GM18867 (cell line): ENCODE measurements at regions not wholly inside any gene's neighbourhood (a gene's known extent, or its start where the extent isn't known, plus 50 kb on each side); places are given as distances from the start of the nearest gene placed in this dataset.
"Not testable (repeated sequence)": the region's sequence is repeated elsewhere in the genome, so short reads cannot be mapped to it uniquely, and the experiment has no call there.

Source experiments
- ATAC-seq: cut with Tn5 transposase; IDR thresholded peaks from one replicate; pipeline ENCODE4 v1.9.1; 2021; ENCODE audit warnings: mild to moderate bottlenecking, moderate library complexity; ENCODE audit not compliant: unreplicated experiment

DNA sequence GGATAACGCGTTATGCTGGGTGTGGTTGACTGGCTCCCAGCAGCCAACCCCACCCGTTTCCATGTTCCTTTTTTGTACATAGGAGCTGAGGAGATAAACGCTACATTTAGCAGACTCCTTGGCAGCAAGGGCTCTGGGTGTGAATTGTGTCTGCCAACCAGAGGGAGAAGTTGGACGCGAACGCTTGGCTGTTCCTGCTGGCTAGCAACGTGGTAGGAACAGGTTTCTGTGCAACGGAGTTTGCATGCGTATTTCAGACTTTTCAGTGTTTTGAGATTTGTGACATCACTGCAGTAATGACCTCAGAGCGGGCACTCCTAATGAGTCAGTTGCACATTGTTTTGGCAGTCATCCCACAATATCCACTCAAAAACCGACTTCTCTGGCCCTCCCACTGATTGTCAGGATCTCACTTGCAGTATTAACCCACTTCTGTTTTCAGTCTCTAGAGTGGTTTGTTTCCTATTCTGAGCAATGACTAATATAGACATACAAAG is 98.7 kb upstream of the RGS1 start:
- peak; percentile 89 for ATAC-seq

GRCh38 chr1:192477630-192478029 is 97.9 kb upstream of the RGS1 start:
- peak; percentile 61 for ATAC-seq

- no peak for ATAC-seq
Observed at GRCh38 chr1:192485692-192486436, 89.7 kb upstream of the RGS1 start.

DNA sequence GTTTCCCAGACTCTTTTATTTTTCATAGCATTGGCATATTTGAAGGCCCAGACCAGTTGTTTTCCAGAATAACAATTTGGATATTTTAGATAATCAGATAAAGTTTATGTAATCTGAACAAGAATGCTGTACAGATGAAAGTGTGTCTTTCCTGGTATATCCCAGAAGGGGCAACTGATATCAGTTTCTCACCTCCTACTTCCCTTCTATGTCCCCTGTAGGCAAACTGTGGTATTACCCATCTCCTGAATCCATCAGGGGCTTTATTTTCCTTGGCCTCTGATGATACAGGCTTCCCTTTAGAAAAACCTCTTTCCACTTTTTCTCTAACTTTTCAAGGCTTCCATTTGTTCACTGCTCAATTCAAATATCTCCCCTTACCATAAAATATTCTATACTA is 87.5 kb upstream of the RGS1 start:
- no peak for ATAC-seq

GRCh38 chr1:192489047-192489446 is 86.5 kb upstream of the RGS1 start:
- no peak for ATAC-seq

DNA sequence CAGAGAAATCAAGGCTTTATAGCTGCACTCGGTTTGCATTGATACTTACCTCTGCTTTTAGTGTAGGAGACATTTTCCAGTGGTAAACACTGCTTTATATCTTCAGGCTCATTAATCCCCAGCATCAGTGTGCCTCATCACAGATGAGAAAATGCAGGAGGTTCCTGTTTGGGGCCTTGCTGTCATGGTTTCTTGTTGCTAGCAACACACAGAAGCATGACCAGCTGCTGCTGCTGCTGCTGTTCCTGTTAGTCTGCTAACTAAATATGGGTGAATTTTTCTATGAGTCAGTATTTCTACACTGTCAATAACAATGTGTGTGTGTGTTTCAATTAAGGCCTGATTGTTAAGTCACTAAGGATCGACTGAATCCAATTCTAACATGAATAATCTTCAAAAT is 85.8 kb upstream of the RGS1 start:
- peak; percentile 83 for ATAC-seq

DNA sequence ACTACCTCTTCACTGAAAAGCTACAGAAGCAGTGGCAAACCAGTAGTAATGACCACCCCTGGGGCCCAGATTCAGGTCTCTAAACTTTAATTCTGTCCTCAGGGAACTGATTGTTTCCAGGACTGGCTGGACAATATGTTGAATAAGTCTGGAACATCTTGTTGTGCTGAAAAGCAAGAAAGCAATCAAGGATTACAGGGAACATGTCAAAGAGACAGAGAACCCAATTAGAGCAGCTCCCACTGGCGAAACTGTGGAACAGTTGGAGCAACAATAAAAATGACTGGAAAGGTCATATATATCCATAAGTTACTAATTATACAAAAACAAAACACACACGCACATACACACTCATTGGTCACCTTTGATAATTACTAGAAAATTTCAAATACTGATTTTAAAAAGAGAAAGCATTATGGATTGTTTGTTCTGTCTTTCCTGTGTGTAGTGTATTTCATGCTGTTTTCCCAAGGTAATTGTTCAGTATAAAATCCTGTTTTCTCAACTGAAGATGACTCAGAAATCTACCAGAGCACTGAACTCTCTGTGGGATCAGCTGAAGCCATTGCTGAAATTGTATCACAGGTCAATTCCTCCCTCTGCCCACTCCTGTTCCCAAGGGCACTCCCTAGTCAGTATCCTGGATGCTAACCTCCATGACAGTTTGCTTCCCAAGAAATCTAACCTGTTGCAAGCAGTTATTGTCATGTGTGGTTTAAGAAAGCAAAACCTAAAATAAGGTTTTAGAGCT is 83.6 kb upstream of the RGS1 start:
- ATAC-seq: no peak

- no peak for ATAC-seq
Observed at GRCh38 chr1:192493584-192493983, 82.0 kb upstream of the RGS1 start.

DNA sequence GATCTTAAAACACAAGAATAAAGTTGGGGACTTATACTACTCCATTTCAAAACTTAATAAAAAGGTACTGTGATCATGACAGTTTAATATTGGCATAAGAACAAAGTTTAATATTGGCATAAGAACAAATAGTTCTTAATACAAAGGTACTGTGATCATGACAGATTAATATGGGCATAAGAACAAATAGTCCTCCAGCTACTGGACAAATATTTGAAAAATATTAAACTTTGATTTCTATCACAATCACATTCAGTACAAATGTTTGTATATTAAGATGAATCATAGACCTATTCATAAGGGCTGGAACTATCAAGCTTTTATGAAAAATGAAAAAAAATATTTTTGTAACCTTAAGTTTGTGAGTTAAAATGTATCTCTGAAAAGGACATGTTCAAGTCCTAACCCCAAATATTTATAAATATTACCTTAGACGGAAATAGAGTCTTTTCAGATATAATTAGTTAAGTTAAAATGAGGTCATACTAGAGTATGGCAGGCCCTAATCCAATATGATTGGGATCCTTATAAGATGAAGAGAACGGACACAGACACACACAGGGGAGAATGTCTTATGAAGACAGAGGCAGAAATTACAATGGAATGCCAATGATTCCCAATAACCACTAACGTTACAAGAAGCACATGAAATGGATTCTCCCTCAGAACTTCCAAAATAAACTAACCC is 79.1 kb upstream of the RGS1 start:
- ATAC-seq: no peak

GRCh38 chr1:192497214-192497794 is 78.3 kb upstream of the RGS1 start:
- ATAC-seq: no peak

DNA sequence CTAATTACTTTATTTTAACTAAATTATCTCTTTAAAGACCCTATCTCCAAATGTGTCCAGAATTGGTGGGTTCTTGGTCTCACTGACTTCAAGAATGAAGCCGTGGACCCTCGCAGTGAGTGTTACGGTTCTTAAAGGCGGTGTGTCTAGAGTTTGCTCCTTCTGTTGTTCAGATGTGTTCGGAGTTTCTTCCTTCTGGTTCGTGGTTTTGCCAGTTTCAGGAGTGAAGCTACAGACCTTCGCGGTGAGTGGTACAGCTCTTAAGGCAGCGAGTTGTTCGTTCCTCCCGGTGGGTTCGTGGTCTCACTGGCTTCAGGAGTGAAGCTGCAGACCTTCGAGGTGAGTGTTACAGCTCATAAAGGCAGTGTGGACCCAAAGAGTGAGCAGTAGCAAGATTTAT is 77.5 kb upstream of the RGS1 start:
- ATAC-seq: not testable (repeated sequence)

DNA sequence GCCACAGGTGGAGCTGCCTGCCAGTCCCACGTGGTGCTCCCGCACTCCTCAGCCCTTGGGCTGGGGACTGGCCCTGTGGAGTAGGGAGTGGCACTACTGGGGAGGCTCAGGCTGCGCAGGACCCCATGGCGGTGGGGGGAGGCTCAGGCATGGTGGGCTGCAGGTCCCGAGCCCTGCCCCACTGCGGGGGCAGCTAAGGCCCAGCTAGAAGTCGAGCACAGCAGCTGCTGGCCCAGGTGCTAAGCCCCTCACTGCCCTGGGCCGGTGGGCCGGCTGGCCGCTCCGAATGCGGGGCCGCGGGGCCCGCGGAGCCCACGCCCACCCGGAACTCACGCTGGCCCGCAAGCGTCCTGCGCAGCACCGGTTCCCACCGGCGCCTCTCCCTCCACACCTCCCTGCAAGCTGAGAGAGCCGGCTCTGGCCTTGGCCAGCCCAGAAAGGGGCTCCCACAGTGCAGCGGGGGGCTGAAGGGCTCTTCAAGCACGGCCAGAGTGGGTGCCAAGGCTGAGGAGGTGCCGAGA is 76.5 kb upstream of the RGS1 start:
- ATAC-seq: not testable (repeated sequence)

DNA sequence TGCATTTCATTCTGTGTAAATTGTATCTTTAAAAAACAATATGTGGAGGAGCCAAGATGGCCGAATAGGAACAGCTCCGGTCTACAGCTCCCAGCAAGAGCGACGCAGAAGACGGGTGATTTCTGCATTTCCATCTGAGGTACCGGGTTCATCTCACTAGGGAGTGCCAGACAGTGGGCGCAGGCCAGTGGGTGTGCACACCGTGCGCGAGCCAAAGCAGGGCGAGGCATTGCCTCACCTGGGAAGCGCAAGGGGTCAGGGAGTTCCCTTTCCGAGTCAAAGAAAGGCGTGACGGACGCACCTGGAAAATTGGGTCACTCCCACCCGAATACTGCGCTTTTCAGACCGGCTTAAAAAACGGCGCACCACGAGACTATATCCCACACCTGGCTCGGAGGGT is 75.0 kb upstream of the RGS1 start:
- ATAC-seq: not testable (repeated sequence)

DNA sequence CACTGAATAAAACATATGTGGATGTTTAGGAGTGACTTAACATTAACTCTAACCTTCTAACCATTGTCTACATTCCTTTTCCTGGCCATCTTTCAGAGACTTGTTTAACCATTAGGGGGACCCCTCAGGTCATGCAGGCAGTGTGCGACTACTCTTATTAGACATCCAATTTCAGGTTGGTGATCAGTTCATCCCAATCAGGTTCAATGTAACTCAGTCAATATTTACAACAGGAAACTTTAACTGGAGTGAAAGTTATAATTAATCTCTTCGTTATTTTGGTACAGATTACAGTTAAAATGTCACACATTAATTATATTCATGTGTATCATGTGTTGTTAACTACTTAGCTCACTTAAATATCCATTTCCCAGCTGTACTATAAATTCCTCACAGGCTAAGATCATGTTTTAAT is 68.8 kb upstream of the RGS1 start:
- ATAC-seq: peak; percentile 99

DNA sequence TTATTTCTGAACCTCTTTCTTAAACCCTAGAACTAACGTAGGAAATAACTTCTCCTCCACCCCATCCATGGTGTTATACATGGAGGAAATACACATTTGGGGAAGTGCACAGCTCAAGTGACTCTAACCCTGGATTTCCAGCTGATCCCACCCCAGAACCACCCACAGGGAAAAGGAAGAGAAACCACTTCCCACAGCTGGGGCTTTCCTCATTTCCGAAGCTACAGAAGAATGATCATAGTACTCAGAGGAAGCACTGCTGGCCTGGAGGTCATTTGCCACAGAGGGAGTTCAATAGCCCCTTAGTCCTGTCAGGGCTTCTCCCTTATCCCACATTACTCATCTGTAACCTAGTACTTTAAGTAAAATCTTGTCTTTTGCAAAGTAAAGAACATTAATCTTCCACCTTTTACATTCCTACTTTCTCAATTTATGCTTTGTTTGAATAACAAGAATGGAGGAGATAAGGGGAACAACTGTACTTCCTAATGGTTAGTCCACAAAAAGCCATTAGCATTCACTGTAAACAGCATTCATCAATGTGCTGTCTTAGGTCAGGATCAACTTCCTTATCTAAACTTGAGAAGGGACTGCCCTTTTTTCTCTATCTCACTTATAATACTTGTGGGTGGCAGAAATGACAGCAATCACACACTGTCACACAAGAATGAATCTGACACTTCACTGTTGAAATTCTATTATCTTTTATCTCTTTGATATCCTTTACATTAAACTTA is 63.0 kb upstream of the RGS1 start:
- ATAC-seq: no peak

DNA sequence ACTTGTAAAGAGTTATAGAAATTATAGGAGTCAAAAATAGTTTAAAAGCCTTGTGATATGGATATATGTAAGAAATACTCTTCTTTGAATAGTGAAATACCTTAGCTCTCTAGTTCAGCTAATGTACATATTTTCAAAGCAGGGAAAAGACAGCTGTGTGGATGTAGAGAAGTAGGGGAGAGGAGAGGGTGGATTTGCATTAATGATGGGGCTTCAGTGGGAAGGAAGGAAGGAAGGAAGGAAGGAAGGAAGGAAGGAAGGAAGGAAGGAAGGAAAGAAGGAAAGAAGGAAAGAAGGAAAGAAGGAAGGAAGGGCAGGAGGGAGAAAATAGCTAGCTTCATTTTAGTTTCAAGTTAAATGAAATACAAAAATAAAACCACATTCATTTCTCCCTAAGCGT is 62.4 kb upstream of the RGS1 start:
- ATAC-seq: no peak

DNA sequence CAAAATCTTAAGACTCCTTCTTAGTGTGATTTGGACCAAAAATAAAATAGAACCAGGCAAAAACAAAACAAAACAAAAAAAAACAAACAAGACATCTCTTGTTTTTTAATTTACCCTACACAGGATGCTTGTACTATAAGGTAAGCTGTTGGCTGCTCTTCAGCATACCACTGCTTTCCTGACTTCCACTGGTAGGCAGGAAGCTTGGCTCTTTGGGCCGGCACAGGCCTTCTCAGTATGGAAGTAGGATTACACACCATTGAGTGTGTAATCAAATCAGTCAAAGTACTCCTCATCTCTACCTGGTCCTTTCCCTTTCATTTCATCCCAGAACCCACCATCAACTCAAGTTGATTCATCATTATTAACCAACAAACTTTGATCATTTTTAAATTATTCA is 61.9 kb upstream of the RGS1 start:
- ATAC-seq: no peak

DNA sequence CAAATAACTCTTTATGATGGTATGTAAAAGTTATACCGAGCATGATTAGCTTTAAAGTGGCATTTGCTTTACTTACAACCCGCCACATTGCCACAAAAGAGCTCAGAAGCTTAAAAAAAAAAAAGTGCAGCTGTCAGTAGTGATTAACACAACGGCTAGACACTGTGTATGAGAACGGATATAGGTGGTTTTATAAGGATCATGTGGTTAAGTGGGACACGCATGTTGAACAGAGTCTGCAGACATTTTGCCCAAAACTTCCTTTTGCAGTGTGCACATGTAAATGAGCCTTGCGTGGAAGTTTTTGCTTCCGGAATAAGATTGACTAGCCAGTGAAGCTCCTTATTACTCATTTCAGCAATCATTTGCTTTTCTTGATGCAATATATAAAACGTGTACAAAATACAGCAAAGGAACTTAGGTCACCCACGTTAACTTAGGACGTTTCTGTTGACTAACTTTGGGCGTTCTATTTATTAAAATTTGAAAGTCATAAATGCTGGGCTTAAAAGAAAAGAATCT is 58.7 kb upstream of the RGS1 start:
- ATAC-seq: peak; percentile 98

GRCh38 chr1:192517716-192518355 is 57.7 kb upstream of the RGS1 start:
- not testable (repeated sequence) for ATAC-seq

- peak; percentile 45 for ATAC-seq
Observed at GRCh38 chr1:192518700-192519099, 56.9 kb upstream of the RGS1 start.
